ENCODE measurements at regions not wholly inside any gene's neighbourhood (a gene's known extent, or its start where the extent isn't known, plus 50 kb on each side); places are given as distances from the start of the nearest gene placed in this dataset.

DNA sequence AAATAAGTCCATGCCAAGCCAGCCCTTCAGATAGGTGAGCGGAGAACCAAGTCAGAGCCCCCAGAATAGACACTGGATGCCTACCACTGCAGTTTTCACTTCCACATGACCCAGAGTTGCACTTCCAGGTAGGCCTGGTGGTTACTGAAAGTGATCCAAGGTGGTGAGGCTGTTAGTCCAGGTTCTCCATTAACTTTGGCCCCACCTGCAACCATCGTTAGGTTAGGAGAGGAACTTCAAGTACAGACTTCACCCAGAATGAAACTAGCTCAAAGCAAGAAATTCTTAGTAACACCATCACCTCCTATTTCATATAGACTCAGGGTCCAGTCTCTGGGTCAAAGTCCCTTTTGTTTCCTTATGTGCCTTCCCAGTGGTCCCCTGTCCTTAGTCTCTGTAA, 293.1 kb upstream of the ID2 start:
- no peak overlapping the region for H3K27ac Mint-ChIP-seq (ENCODE audit: unreplicated experiment)

DNA sequence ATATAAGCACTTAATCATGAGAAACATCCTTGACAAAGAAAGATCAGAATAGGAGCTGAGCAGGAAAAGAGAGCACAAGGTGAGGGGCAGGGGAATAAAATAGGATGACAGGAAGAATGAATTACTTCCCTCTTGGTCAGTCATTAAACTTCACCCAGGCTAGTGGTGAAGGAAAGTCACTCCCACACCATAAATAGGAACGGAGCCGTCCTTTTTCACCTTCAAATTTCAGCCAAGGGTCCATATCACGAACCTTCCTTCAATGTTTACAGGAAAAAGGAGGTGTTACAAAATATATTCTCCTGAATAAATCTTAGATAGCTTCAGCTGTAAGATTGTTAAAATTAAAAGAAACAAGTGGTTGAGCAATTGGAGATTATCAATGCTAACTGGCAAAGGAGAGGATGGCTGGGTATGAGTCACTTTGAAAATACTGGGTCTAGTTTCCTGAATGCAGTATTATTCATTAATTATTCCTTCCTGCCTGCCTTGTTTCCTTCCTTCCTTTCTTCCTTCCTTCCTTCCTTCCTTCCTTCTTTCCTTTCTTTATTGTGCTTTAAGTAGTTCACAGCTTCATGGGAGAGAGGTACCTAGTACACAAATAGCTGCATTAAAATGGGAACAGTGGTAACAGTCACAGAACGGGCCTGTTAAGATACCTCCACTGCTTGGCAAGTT, 292.3 kb upstream of the ID2 start:
- H3K4me1 ChIP-seq = 0 out of 2 replicates have a peak, but pooled peaks cover 5% of the 10 kb centered on the region
- no TSS peak for BruUV-seq (replicated peaks)
- Mint-ChIP-seq H3K4me1 (ENCODE audit: low read depth, unreplicated experiment) (no peaks in the 10 kb centered on the region), H3K36me3 (ENCODE audit: insufficient read depth, unreplicated experiment) (no peaks in the 10 kb centered on the region), H3K27me3 (ENCODE audit: insufficient read depth, unreplicated experiment) (no peaks in the 10 kb centered on the region), H3K9me3 (ENCODE audit: unreplicated experiment) (no peaks in the 10 kb centered on the region), H3K4me3 (ENCODE audit: unreplicated experiment) (no peak overlapping the region), H3K27ac (ENCODE audit: unreplicated experiment) (no peak overlapping the region)
- no peaks in the 10 kb centered on the region; the same call in 1 of the 2 replicates for H3K27me3 ChIP-seq (replicated peaks; ENCODE audit: control insufficient read depth, insufficient read depth, low read length)
- TF ChIP-seq, protein P1, sequence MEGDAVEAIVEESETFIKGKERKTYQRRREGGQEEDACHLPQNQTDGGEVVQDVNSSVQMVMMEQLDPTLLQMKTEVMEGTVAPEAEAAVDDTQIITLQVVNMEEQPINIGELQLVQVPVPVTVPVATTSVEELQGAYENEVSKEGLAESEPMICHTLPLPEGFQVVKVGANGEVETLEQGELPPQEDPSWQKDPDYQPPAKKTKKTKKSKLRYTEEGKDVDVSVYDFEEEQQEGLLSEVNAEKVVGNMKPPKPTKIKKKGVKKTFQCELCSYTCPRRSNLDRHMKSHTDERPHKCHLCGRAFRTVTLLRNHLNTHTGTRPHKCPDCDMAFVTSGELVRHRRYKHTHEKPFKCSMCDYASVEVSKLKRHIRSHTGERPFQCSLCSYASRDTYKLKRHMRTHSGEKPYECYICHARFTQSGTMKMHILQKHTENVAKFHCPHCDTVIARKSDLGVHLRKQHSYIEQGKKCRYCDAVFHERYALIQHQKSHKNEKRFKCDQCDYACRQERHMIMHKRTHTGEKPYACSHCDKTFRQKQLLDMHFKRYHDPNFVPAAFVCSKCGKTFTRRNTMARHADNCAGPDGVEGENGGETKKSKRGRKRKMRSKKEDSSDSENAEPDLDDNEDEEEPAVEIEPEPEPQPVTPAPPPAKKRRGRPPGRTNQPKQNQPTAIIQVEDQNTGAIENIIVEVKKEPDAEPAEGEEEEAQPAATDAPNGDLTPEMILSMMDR (IDR thresholded peaks at IDR 0.05; ENCODE audit: insufficient read depth in 1 of 2, low read depth in 1 of 2, low read length in 1 of 2, severe bottlenecking in 1 of 2, unreplicated experiment in 1 of 2) = no peak
- DNase-seq = no peak
- intact Hi-C loops (cut with micrococcal nuclease; ENCODE audit: unreplicated experiment) = no loop called here
- no peak overlapping the region for H3K4me3 ChIP-seq (ENCODE audit: low read depth, low read length)
- POLR2A ChIA-PET = no interaction called here
- CTCF ChIA-PET = no interaction called here
- H3K36me3 ChIP-seq (ENCODE audit: control insufficient read depth, insufficient read depth, low read length) = no peaks in the 10 kb centered on the region
- H3K9me3 ChIP-seq = no peaks in the 10 kb centered on the region; the same call in 1 of the 2 replicates

More for the DNA sequence above, 293.1 kb upstream of the ID2 start:
- no TSS peak for BruUV-seq (replicated peaks)
- Histone ChIP-seq H3K4me1 (0 out of 2 replicates have a peak, but pooled peaks cover 5% of the 10 kb centered on the region), H3K27me3 (replicated peaks; ENCODE audit: control insufficient read depth, insufficient read depth, low read length) (no peaks in the 10 kb centered on the region; the same call in 1 of the 2 replicates), H3K36me3 (ENCODE audit: control insufficient read depth, insufficient read depth, low read length) (no peaks in the 10 kb centered on the region), H3K9me3 (no peaks in the 10 kb centered on the region; the same call in 1 of the 2 replicates), H3K4me3 (ENCODE audit: low read depth, low read length) (no peak overlapping the region)
- intact Hi-C loops (cut with micrococcal nuclease; ENCODE audit: unreplicated experiment) = no loop called here
- Mint-ChIP-seq H3K9me3 (ENCODE audit: unreplicated experiment) (no peaks in the 10 kb centered on the region), H3K4me1 (ENCODE audit: low read depth, unreplicated experiment) (no peaks in the 10 kb centered on the region), H3K4me3 (ENCODE audit: unreplicated experiment) (no peak overlapping the region), H3K27me3 (ENCODE audit: insufficient read depth, unreplicated experiment) (no peaks in the 10 kb centered on the region), H3K36me3 (ENCODE audit: insufficient read depth, unreplicated experiment) (no peaks in the 10 kb centered on the region)
- TF ChIP-seq, protein P1 (IDR thresholded peaks at IDR 0.05; ENCODE audit: insufficient read depth in 1 of 2, low read depth in 1 of 2, low read length in 1 of 2, severe bottlenecking in 1 of 2, unreplicated experiment in 1 of 2) = no peak
- DNase-seq = no peak
- POLR2A ChIA-PET = no interaction called here
- CTCF ChIA-PET = no interaction called here

DNA sequence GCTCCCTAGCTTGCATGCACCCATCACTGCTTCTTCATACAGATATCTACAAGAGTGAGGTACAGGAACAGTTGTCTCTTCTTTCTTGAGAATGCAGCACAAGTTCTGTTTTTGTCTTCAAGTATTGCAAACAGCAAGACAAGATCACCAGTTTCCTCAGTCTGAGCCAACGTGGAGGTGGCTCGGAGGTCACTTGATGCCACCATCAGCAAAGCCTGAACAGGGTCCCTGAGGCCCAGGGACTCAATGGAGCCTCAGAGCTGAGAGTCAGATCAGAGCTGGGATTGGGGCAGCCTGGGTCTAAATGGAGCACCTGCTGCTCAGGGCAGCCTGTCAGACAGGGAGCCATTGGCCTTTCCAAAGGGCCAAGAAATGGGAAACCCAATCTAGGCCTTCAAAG, 290.7 kb upstream of the ID2 start:
- Histone ChIP-seq H3K9me3 (no peaks in the 10 kb centered on the region; the same call in 1 of the 2 replicates), H3K4me1 (0 out of 2 replicates have a peak, but pooled peaks cover 5% of the 10 kb centered on the region), H3K27me3 (replicated peaks; ENCODE audit: control insufficient read depth, insufficient read depth, low read length) (no peaks in the 10 kb centered on the region; the same call in 1 of the 2 replicates), H3K4me3 (ENCODE audit: low read depth, low read length) (no peak overlapping the region), H3K36me3 (ENCODE audit: control insufficient read depth, insufficient read depth, low read length) (no peaks in the 10 kb centered on the region)
- Mint-ChIP-seq H3K4me1 (ENCODE audit: low read depth, unreplicated experiment) (no peaks in the 10 kb centered on the region), H3K27me3 (ENCODE audit: insufficient read depth, unreplicated experiment) (no peaks in the 10 kb centered on the region), H3K36me3 (ENCODE audit: insufficient read depth, unreplicated experiment) (no peaks in the 10 kb centered on the region), H3K27ac (ENCODE audit: unreplicated experiment) (no peak overlapping the region), H3K9me3 (ENCODE audit: unreplicated experiment) (no peaks in the 10 kb centered on the region), H3K4me3 (ENCODE audit: unreplicated experiment) (no peak overlapping the region)
- POLR2A ChIA-PET = no interaction called here
- no peak for DNase-seq
- CTCF ChIA-PET = no interaction called here
- BruUV-seq (replicated peaks) = no TSS peak
- TF ChIP-seq, protein P1 (IDR thresholded peaks at IDR 0.05; ENCODE audit: insufficient read depth in 1 of 2, low read depth in 1 of 2, low read length in 1 of 2, severe bottlenecking in 1 of 2, unreplicated experiment in 1 of 2) = no peak
- intact Hi-C loops (cut with micrococcal nuclease; ENCODE audit: unreplicated experiment) = no loop called here

Data from Caco-2 (cell line).